Activated CD4-positive, alpha-beta T cell treated with anti-CD3 and anti-CD28 coated beads, Interleukin-2, amount 50 U/mL, for 24 hours (primary cell): ENCODE measurements at regions not wholly inside any gene's neighbourhood (a gene's known extent, or its start where the extent isn't known, plus 50 kb on each side); places are given as distances from the start of the nearest gene placed in this dataset.

Experiments
- DNase-seq, 2 donors: peaks; one replicate each; pipeline ENCODE4 v3.0.0-alpha.2; 2020; ENCODE audit warnings: low read depth in 1 of 2, low spot score in 1 of 2

DNA sequence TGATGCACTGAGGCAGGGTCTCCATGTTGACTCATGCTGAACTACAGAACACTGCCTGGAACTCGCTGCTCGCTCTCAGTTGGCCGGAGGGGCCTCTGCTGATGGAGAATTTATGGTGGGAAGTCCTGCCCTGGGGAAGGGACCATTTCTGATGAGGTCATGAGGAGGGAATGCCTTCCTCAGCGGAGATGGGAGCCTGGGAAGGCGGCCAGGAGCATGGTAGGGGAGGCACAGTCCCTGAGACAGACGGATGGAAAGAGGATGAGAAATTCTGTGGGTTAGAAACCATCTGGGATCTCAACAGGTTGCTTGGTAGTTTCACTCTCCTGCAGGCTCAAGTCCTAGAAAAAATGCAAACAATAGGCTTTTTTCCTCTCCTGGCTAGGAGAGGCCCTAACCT is 56.8 kb upstream of the TPM1 start:
- DNase-seq: no peak

DNA sequence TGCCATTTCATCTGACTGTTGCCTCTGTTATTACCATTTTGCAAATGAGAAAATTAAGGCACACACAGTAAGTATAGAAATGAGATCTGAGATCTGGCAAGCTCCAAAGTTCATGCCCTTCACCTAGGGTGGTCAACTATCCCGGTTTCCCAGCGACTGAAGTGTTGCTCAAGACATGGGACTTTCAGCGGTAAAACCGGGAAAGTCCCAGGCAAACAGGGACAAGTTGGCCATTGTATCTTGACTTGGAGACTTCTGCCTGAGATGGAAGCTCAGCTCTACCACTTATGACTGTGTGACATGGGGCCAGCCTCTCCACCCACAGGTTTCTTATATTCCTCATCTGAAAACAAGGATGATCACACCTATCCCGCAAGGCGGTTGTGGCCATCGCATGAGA is 55.6 kb upstream of the TPM1 start:
- no peak for DNase-seq

DNA sequence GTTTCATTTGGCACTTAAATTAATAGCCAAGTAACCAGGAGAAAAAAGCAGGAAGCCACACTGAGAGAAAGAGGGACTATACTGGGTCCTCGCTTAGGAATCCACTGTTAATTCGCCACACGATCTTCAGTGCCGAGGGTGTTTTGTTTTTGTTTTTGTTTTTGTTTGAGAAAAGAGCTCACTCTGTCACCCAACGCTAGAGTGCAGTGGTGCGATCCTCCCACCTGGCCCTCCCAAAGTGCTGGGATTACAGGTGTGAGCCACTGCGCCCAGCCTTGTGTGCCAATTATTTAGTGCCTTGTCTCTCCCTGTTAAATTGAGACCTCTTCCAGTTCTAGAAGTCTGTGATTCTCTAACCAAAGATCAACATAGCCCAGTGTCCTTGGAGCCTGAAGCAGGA is 53.8 kb upstream of the TPM1 start:
- DNase-seq: no peak

DNA sequence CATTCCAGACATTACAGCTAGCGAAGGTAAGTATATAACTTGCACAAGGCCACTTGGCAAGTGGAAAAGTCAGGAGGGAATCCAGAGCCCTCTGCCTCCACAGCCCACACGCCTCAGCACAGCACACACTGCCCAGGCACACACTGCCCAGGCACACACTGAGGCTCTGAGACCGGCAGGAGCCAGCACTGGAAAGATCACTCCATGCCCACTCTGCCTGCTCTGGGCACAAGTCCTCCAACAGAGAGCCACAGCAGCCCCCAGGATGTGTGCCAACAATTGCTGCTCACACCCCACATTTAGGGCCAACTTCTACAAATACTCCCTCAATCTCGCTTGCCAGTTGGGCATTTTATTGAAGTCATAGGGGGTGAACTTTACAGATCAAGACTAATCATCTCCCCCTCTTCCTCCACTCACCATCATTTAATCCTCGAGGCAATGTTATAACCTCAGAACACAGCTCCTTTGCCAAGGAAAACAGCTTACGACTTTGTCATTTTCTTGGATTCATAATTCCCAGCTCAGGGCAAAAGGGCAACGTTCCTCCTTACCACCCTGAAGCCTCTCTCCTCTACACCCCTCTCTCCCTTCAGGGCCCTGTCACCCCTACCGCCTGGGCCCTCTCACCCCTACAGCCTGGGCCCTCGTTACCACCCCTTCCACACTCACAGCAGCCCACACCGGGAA is 53.0 kb upstream of the TPM1 start:
- no peak for DNase-seq

DNA sequence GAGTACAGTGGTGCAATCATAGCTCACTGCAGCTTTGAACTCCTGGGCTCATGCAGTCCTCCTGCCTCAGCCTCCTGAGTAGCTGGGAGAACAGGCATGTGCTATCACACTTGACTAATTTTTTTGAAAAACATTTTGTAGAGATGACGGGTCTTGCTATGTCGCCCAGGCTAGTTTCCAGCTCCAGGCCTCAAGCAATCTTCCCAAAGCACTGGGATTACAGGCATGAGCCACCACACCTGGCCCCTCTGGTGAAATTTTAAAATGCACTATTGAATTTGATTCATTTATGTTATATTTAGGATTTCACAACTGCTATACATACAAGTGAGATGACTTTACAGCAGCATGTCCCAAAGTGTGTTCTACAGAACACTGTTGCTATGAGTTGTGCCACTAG is 50.8 kb upstream of the TPM1 start:
- DNase-seq: no peak

DNA sequence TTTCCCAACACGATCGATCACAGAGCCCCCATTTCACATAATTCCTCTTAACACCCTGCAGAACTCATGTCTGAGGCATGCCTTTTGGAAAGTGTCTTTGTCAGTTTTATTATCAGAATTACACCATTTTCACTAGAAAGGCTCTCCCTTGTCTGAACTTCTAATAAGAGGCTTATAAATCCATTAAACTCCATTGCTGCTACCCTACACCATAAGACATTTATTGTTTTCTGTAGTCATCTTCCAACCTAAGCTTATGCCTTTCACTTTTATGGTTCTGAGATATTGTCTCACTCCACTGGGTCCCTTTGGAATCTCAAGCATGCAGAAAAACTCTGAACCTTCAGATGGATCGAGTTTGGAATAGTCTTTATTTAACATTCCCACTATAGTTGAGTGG is 50.2 kb upstream of the TPM1 start:
- no peak for DNase-seq
